PC-3 (cell line): ENCODE measurements at regions not wholly inside any gene's neighbourhood (a gene's known extent, or its start where the extent isn't known, plus 50 kb on each side); places are given as distances from the start of the nearest gene placed in this dataset.
"Not testable (repeated sequence)": the region's sequence is repeated elsewhere in the genome, so short reads cannot be mapped to it uniquely, and the experiment has no call there.

Source experiments
- ATAC-seq: fragments of 200-7000 bp; cut with Tn5 transposase; 2 replicates; pipeline ENCODE4 v1.9.1; 2020; ENCODE audit warnings: mild to moderate bottlenecking, moderate library complexity
- BruUV-seq: library from RNA; stranded (reverse); fragments of 400-500 nt; replicated peaks from 2 replicates; lab custom pipeline; 2021; lab: Mats Ljungman, UMichigan
- CTCF ChIA-PET: fragments of 300-600 bp; sonication (Branson Sonifier 250); formaldehyde crosslinking; loops from one replicate; lab custom pipeline; 2022; ENCODE audit warnings: antibody characterized with exemption; lab: Charles Lee
- POLR2A ChIA-PET: fragments of 300-600 bp; sonication (Branson Sonifier 250); formaldehyde crosslinking; loops from one replicate; lab custom pipeline; 2022; ENCODE audit warnings: antibody characterized with exemption; ENCODE audit not compliant: unreplicated experiment; lab: Charles Lee
- DNase-seq: peaks from one replicate; pipeline ENCODE4 v3.0.0-alpha.2; 2015
- H2AFZ ChIP-seq: fragments of 300-600 bp; sonication (generic); 2 replicates; pipeline ENCODE4 v1.6.0; 2016; ENCODE audit warnings: antibody characterized with exemption, low read length
- H3F3A ChIP-seq: fragments of 300-600 bp; sonication (generic); one replicate; pipeline ENCODE4 v1.6.0; 2017; ENCODE audit warnings: antibody characterized with exemption, low read length, control low read depth, mild to moderate bottlenecking; ENCODE audit not compliant: unreplicated experiment
- H3K27ac ChIP-seq: fragments of 300-600 bp; sonication (generic); 2 replicates; pipeline ENCODE4 v1.5.1; 2016; ENCODE audit warnings: mild to moderate bottlenecking, low read length
- H3K27me3 ChIP-seq: fragments of 300-600 bp; sonication (generic); 2 replicates; pipeline ENCODE4 v1.6.1; 2016; ENCODE audit warnings: low read length, mixed read lengths
- H3K36me3 ChIP-seq: fragments of 300-600 bp; sonication (generic); 2 replicates; pipeline ENCODE4 v1.6.1; 2016; ENCODE audit warnings: low read depth, mixed run types, low read length, mixed read lengths
- H3K4me1 ChIP-seq: fragments of 300-600 bp; sonication (generic); 2 replicates; pipeline ENCODE4 v1.5.1; 2016; ENCODE audit warnings: low read length; ENCODE audit not compliant: insufficient read depth
- H3K4me2 ChIP-seq: fragments of 300-600 bp; sonication (generic); 2 replicates; pipeline ENCODE4 v1.6.0; 2016; ENCODE audit warnings: low read length
- H3K4me3 ChIP-seq: fragments of 300-600 bp; sonication (generic); 2 replicates; pipeline ENCODE4 v1.5.1; 2016; ENCODE audit warnings: mild to moderate bottlenecking, low read length, mixed read lengths
- H3K79me2 ChIP-seq: fragments of 300-600 bp; sonication (generic); 2 replicates; pipeline ENCODE4 v1.6.1; 2017; ENCODE audit warnings: low read length, mixed read lengths
- H3K9ac ChIP-seq: fragments of 300-600 bp; sonication (generic); 2 replicates; pipeline ENCODE4 v1.6.0; 2016; ENCODE audit warnings: mild to moderate bottlenecking, low read length
- H3K9me2 ChIP-seq: fragments of 300-600 bp; sonication (generic); replicated peaks from 2 replicates; pipeline ENCODE4 v1.6.1; 2016; ENCODE audit warnings: mixed run types, low read length, mixed read lengths
- H3K9me3 ChIP-seq: fragments of 300-600 bp; sonication (generic); 2 replicates; pipeline ENCODE4 v1.6.1; 2016; ENCODE audit warnings: low read length, mixed read lengths
- H4K20me1 ChIP-seq: fragments of 300-600 bp; sonication (generic); 2 replicates; pipeline ENCODE4 v1.6.1; 2016; ENCODE audit warnings: low read length, mixed read lengths
- EZH2 ChIP-seq: fragments of 300-600 bp; sonication (generic); IDR thresholded peaks from one replicate; pipeline ENCODE4 v1.6.1; 2017; ENCODE audit warnings: antibody characterized with exemption, mild to moderate bottlenecking, low read length; ENCODE audit not compliant: unreplicated experiment
- EZH2phosphoT487 ChIP-seq: fragments of 300-600 bp; sonication (generic); IDR thresholded peaks from 2 replicates; pipeline ENCODE4 v1.6.1; 2018; ENCODE audit warnings: mild to moderate bottlenecking, antibody characterized with exemption, low read length, borderline replicate concordance
- intact Hi-C: fragments of 100-400 bp; cut with micrococcal nuclease; formaldehyde crosslinking; loops from 2 replicates; pipeline ENCODE4 v1.9.0; 2023
- TF ChIP-seq, protein P1 (sequence below): fragments of 300-600 bp; sonication (generic); conservative IDR thresholded peaks from 2 replicates; pipeline ENCODE4 v1.5.1; 2017; ENCODE audit warnings: antibody characterized with exemption, low read depth, mild to moderate bottlenecking, low read length

GRCh38 chr21:27033471-27033870, 66.6 kb upstream of the ADAMTS5 start:
- POLR2A ChIA-PET: no interaction called here
- DNase-seq (no peak), ATAC-seq (no peak)
- Histone ChIP-seq H3K4me1 (no peaks in the 10 kb centered on the region), H3K4me3 (no peak overlapping the region), H3K4me2 (no peak overlapping the region), H3F3A (no peaks in the 10 kb centered on the region), H3K79me2 (no peaks in the 10 kb centered on the region), H3K36me3 (no peaks in the 10 kb centered on the region), H3K27me3 (no peaks in the 10 kb centered on the region), H3K9me2 (no peaks in the 10 kb centered on the region), H3K9ac (no peak overlapping the region), H3K27ac (no peak overlapping the region), H2AFZ (no peak overlapping the region), H4K20me1 (no peaks in the 10 kb centered on the region), H3K9me3 (no peaks in the 10 kb centered on the region)
- CTCF ChIA-PET: no interaction called here
- intact Hi-C loops: no loop called here
- BruUV-seq: no TSS peak
- TF ChIP-seq EZH2phosphoT487 (no peak), EZH2 (no peak)
- TF ChIP-seq, protein P1, sequence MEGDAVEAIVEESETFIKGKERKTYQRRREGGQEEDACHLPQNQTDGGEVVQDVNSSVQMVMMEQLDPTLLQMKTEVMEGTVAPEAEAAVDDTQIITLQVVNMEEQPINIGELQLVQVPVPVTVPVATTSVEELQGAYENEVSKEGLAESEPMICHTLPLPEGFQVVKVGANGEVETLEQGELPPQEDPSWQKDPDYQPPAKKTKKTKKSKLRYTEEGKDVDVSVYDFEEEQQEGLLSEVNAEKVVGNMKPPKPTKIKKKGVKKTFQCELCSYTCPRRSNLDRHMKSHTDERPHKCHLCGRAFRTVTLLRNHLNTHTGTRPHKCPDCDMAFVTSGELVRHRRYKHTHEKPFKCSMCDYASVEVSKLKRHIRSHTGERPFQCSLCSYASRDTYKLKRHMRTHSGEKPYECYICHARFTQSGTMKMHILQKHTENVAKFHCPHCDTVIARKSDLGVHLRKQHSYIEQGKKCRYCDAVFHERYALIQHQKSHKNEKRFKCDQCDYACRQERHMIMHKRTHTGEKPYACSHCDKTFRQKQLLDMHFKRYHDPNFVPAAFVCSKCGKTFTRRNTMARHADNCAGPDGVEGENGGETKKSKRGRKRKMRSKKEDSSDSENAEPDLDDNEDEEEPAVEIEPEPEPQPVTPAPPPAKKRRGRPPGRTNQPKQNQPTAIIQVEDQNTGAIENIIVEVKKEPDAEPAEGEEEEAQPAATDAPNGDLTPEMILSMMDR: no peak

- Histone ChIP-seq H3K9ac (no peak overlapping the region), H3K9me3 (no peaks in the 10 kb centered on the region), H3K4me3 (no peak overlapping the region), H3K36me3 (no peaks in the 10 kb centered on the region), H3K27ac (no peak overlapping the region), H3K9me2 (no peaks in the 10 kb centered on the region), H3K4me2 (no peak overlapping the region), H3K27me3 (no peaks in the 10 kb centered on the region), H3K4me1 (no peaks in the 10 kb centered on the region), H2AFZ (no peak overlapping the region), H3F3A (no peaks in the 10 kb centered on the region), H4K20me1 (no peaks in the 10 kb centered on the region), H3K79me2 (no peaks in the 10 kb centered on the region)
- POLR2A ChIA-PET: no interaction called here
- BruUV-seq: no TSS peak
- TF ChIP-seq EZH2phosphoT487 (no peak), EZH2 (no peak)
- TF ChIP-seq, protein P1: no peak
- CTCF ChIA-PET: no interaction called here
- no peak for DNase-seq
- no peak for ATAC-seq
- intact Hi-C loops: no loop called here
These were observed 59.6 kb upstream of the ADAMTS5 start for GRCh38 chr21:27026501-27026900.

GRCh38 chr21:27025708-27026107, 58.8 kb upstream of the ADAMTS5 start:
- H3K27ac ChIP-seq, intact Hi-C loops, H3K36me3 ChIP-seq, BruUV-seq, H3K9me3 ChIP-seq, ATAC-seq, H3K27me3 ChIP-seq, H3K4me1 ChIP-seq, CTCF ChIA-PET, H3K4me3 ChIP-seq, H4K20me1 ChIP-seq, H3K9me2 ChIP-seq, POLR2A ChIA-PET, H3K9ac ChIP-seq, DNase-seq, H2AFZ ChIP-seq, H3K79me2 ChIP-seq, H3K4me2 ChIP-seq, H3F3A ChIP-seq: not testable (repeated sequence)
